ENCODE measurements at regions not wholly inside any gene's neighbourhood (a gene's known extent, or its start where the extent isn't known, plus 50 kb on each side); places are given as distances from the start of the nearest gene placed in this dataset.

DNA sequence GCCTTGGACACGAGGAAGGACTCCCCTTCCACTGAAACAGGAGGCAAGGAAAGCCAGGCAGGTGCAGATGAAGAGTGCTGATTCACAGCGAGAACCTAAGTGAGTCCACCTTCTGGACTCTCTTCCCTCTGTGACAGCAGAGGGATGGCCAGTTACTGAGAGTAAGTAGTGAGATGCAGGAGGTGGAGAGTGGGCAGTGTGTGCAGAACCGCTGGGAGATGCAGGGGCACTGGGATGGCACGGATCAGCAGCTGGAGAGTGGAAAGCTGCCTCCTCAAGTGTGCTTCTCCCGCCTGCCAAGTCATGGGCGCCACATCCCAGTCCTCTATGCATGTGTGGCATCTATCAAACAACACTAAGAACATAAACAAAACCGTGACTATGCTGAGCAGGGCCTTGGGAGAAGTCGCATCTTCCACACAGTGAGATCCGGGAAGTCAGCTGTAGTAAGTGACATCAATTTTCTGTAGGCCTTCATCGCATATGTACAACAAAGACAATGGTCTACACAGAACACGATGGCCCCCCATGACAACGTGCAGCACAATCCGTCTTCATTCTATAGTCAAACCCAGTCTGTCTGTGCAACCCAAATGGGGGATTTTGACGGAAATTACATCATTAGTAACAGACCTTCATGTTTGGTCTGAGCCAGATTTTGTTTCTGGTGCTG, 217.4 kb upstream of the KLF14 start:
- TF ChIP-seq, protein P1, sequence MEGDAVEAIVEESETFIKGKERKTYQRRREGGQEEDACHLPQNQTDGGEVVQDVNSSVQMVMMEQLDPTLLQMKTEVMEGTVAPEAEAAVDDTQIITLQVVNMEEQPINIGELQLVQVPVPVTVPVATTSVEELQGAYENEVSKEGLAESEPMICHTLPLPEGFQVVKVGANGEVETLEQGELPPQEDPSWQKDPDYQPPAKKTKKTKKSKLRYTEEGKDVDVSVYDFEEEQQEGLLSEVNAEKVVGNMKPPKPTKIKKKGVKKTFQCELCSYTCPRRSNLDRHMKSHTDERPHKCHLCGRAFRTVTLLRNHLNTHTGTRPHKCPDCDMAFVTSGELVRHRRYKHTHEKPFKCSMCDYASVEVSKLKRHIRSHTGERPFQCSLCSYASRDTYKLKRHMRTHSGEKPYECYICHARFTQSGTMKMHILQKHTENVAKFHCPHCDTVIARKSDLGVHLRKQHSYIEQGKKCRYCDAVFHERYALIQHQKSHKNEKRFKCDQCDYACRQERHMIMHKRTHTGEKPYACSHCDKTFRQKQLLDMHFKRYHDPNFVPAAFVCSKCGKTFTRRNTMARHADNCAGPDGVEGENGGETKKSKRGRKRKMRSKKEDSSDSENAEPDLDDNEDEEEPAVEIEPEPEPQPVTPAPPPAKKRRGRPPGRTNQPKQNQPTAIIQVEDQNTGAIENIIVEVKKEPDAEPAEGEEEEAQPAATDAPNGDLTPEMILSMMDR (IDR thresholded peaks at IDR 0.05; ENCODE audit: low read length, missing control alignments) = no peak
- H3K4me3 ChIP-seq (replicated peaks; ENCODE audit: low read depth, low read length) = no peak overlapping the region
- no peak for DNase-seq (ENCODE audit: low read depth)

DNA sequence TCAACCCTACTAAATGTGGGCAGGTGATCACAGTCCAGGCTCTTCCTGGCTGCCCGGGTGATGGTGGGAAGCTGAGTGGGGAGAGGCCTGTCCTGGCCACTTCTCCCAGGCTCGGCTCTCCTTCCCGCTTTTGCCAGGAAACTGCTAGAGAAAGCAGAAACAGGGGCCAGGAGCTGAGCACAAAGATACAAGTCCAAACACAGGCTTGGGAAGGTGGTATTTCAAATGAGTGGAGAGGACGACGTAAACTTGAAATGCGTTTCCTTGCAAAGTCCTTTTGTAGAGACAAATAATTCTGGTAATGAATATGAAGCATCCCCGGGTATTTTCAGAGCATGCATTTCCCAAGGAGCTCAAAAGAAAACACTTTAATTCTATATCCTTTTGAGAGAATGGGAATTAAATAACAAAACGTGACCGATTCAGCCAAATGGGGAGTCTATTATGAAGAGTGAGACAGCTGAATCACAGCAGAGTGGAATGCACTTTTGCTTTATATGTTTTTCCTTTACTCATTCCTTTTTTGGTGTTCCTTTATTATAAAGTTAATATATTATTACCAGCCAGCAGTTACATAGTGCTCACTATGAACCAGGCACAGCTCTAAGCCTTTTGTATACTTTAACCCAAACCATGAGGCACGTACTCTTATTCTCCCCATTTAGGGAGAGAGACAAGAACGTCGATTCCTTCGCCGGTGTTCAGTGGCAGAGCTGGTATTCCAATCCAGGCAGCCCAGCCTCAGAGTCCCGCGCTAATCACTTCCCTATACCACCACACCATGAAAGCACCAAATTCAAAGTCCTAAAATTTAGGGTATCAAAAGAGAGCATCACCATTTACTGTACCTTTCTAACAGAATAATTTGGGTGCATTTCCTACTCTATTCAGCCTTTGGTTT, 218.2 kb upstream of the KLF14 start:
- TF ChIP-seq, protein P1 (IDR thresholded peaks at IDR 0.05; ENCODE audit: low read length, missing control alignments) = no peak
- no peak overlapping the region for H3K4me3 ChIP-seq (replicated peaks; ENCODE audit: low read depth, low read length)
- DNase-seq (ENCODE audit: low read depth) = no peak

DNA sequence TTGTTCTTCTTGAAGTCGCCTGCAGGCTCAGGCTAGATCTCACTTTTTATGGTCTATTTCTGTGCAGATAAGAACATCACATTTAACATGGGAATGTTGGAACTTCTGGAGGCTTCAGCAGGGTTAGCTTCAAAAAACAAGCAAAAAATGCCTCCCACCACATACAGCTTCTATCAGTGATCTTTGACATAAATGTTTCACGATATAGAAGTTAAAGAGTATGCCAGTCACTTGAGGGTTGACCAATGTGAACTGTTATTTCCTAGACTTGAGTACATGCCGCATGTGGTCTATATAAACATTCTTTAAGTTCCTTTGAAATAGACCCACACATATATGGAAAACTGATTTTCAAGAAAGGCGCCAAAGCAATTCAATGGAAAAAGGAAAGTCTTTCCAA, 219.2 kb upstream of the KLF14 start:
- no peak for DNase-seq (ENCODE audit: low read depth)
- H3K4me3 ChIP-seq (replicated peaks; ENCODE audit: low read depth, low read length) = no peak overlapping the region
- TF ChIP-seq, protein P1 (IDR thresholded peaks at IDR 0.05; ENCODE audit: low read length, missing control alignments) = no peak

DNA sequence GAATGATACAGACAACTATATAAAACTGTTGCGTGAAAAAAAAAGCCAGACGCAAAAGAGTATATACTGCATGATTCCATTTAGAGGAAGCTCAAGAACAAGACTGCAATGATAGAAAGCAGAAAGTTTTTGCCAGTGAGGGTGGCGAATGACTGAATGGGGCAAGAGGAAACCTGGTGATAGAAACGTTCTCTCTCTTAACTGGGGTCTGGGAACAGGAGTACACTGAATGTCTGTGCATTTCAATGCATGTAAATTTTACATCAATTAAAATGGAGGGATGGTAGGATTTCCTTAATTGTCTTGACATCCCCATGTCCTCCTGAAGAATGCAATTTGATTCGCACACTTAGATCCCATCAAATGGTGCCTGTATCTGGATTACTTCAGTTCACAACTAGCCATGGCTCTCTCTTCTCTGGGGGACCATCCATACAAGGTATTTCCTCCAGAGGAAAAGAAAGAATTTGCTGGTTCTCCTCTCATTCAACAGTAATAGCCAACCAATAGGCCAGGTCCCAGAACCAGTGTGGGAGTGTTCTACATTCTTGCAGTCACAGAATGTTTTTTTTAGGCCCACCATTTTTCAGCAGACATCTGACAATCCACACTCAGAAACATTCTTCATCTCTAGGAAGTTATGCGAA, 221.0 kb upstream of the KLF14 start:
- no peak for DNase-seq (ENCODE audit: low read depth)
- TF ChIP-seq, protein P1 (IDR thresholded peaks at IDR 0.05; ENCODE audit: low read length, missing control alignments) = no peak
- no peak overlapping the region for H3K4me3 ChIP-seq (replicated peaks; ENCODE audit: low read depth, low read length)

DNA sequence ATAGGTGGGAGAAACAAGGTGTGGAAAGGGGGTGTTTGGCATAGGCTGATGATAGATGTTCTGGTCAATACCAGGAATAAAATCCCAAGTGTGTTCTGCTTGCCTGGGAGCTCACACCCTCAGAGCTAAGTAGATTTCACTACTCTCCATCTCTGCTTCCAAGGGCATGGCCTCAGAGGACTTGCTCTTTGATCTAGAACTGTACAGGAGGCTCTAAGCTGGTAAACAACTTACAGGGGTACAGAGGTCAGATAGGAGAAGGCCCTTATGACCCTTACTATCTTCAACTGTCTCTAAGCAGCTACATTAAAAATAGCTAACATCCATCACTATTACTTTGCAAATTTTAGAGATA, 221.5 kb upstream of the KLF14 start:
- DNase-seq (ENCODE audit: low read depth) = no peak
- TF ChIP-seq, protein P1 (IDR thresholded peaks at IDR 0.05; ENCODE audit: low read length, missing control alignments) = no peak

DNA sequence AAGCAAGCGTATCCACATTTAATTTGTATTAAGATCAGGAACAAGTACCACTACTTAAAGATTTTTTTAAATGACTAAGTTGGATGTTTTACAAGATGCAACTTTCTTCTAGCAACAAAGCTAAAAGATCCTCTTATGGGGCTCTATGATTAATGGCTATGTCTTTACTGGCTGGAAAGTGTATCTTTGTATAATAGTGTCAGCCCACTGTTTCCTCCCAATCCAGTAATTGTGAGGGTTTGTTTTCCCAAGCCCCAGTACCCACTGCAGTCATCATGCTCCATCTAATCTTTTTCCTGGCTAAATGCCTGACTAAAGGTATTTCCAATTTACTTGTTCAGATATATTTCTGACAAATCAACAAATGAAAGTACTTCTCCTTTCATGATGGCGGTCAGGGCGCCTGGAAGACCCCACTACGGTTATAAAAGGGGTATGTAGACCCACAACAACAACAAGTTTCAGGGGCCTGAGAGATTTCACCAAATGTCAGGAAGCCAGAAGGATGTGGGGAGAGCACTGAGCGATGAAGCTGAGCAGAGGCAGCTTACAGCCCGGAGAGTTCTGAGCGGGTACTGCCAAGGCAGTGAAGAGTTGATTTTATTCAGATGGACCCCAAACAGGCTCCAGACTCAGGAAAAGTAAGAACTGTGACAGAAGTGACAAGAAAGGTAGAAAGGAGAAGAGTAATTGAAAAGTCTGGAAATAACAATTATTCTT, 222.6 kb upstream of the KLF14 start:
- no peak overlapping the region for H3K4me3 ChIP-seq (replicated peaks; ENCODE audit: low read depth, low read length)
- peak; percentile 43 for DNase-seq (ENCODE audit: low read depth)
- TF ChIP-seq, protein P1 (IDR thresholded peaks at IDR 0.05; ENCODE audit: low read length, missing control alignments) = no peak

More for the DNA sequence above, 221.5 kb upstream of the KLF14 start:
- no peak overlapping the region for H3K4me3 ChIP-seq (replicated peaks; ENCODE audit: low read depth, low read length)

Measured in fibroblast of pulmonary artery (primary cell).